ENCODE measurements at regions not wholly inside any gene's neighbourhood (a gene's known extent, or its start where the extent isn't known, plus 50 kb on each side); places are given as distances from the start of the nearest gene placed in this dataset.

DNA sequence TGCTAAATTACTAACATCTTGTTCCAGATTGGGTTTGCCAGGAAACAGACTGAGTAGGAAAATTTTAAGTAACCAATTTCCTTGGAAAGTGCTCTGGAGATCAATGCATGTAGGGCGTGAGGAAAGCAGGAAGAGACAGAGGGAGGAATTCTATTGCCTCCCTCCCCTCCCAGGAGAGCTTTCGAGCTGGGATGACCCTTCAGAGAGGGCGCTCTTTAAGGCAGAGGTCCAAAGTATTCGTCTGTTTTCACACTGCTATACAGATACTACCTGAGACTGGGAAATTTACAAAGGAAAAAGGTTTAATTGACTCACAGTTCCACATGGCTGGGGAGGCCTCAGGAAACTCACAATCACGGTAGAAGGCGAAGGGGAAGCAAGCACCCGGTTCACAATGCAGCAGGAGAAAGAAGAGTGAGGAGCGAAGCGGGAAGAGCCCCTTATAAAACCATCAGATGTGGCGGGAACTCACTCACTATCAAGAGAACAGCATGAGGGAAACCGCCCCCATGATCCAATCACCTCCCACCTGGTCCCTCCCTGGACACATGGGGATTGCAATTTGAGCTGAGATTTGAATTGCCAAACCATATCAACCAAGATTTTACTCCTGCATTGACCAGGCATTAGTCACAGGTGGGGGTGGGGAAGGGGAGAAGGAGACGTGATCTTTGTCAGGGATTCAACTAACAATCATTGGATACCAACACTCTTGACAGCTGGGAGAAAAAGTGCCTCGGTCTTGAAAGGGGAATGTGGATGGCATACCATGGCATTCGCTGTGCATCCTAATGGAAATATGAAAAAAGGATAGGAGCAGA, 63.8 kb downstream of the SLITRK2 start:
- H3K9ac ChIP-seq, result no peak overlapping the region

DNA sequence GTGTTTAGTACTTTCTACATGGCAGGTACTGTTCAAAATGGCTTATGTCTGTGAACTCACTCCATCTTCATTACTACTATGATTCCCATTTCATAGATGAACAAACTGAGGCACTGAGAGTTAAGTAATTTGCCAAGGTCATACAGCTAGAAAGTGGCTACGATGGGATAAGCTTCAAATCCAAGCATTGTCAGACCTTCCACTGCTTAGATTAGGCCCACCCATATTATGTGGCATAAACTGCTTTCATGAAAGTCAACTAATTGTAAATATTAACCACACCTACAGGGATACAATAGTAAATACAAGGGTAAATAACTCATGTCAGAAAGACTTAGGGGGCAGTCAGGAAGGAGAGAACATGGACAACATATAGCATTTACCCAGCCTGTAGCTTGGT, 68.8 kb downstream of the SLITRK2 start:
- H3K36me3 ChIP-seq (ENCODE audit: insufficient read depth), result no peaks in the 10 kb centered on the region
- no peak overlapping the region for H3K4me2 ChIP-seq
- H2AFZ ChIP-seq (ENCODE audit: low read depth), result no peak overlapping the region
- no peaks in the 10 kb centered on the region for H3K4me1 ChIP-seq (ENCODE audit: low read depth, poor library complexity, severe bottlenecking)
- H3K9ac ChIP-seq, result no peak overlapping the region
- no peaks in the 10 kb centered on the region for H4K20me1 ChIP-seq (ENCODE audit: insufficient read depth)
- no peak overlapping the region for H3K4me3 ChIP-seq (IDR thresholded peaks at IDR 0.05; ENCODE audit: insufficient read depth, low read depth, low read length)
- H3K27ac ChIP-seq, result no peak overlapping the region
- TF ChIP-seq, protein P1, sequence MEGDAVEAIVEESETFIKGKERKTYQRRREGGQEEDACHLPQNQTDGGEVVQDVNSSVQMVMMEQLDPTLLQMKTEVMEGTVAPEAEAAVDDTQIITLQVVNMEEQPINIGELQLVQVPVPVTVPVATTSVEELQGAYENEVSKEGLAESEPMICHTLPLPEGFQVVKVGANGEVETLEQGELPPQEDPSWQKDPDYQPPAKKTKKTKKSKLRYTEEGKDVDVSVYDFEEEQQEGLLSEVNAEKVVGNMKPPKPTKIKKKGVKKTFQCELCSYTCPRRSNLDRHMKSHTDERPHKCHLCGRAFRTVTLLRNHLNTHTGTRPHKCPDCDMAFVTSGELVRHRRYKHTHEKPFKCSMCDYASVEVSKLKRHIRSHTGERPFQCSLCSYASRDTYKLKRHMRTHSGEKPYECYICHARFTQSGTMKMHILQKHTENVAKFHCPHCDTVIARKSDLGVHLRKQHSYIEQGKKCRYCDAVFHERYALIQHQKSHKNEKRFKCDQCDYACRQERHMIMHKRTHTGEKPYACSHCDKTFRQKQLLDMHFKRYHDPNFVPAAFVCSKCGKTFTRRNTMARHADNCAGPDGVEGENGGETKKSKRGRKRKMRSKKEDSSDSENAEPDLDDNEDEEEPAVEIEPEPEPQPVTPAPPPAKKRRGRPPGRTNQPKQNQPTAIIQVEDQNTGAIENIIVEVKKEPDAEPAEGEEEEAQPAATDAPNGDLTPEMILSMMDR (conservative IDR thresholded peaks at IDR 0.05; ENCODE audit: low read depth, low read length), result no peak
- no peaks in the 10 kb centered on the region for H3K79me2 ChIP-seq (ENCODE audit: insufficient read depth, low read depth)
- H3K27me3 ChIP-seq (ENCODE audit: insufficient read depth, low read depth), result no peaks in the 10 kb centered on the region

More for the DNA sequence above, 63.8 kb downstream of the SLITRK2 start:
- H3K4me3 ChIP-seq (IDR thresholded peaks at IDR 0.05; ENCODE audit: insufficient read depth, low read depth, low read length), result no peak overlapping the region
- H3K27me3 ChIP-seq (ENCODE audit: insufficient read depth, low read depth), result no peaks in the 10 kb centered on the region
- TF ChIP-seq, protein P1 (conservative IDR thresholded peaks at IDR 0.05; ENCODE audit: low read depth, low read length), result no peak
- H3K27ac ChIP-seq, result no peak overlapping the region
- H4K20me1 ChIP-seq (ENCODE audit: insufficient read depth), result no peaks in the 10 kb centered on the region
- no peaks in the 10 kb centered on the region for H3K79me2 ChIP-seq (ENCODE audit: insufficient read depth, low read depth)
- H3K4me2 ChIP-seq, result no peak overlapping the region
- H3K36me3 ChIP-seq (ENCODE audit: insufficient read depth), result no peaks in the 10 kb centered on the region
- H2AFZ ChIP-seq (ENCODE audit: low read depth), result no peak overlapping the region
- H3K4me1 ChIP-seq (ENCODE audit: low read depth, poor library complexity, severe bottlenecking), result no peaks in the 10 kb centered on the region

DNA sequence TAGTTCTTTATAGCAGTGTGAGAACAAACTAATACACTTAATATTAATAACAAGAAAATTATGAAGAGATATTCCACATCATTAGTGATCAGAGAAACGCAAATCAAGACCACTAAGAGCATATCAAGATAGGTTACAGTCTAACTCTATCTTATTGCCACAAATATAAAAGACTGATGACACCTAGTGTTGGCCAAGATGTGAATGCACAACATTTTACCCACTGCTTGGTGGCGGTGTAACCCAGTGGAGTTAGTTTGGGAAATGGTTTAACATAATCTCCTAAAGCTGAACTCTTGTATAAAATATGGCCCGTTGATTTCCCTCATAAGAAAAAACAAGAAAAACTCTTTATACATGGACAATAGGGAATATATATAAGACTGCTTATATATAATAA, 92.4 kb downstream of the SLITRK2 start:
- Histone ChIP-seq H3K27ac (no peak overlapping the region), H3K36me3 (ENCODE audit: insufficient read depth) (no peaks in the 10 kb centered on the region), H3K4me2 (no peak overlapping the region), H4K20me1 (ENCODE audit: insufficient read depth) (no peaks in the 10 kb centered on the region), H3K4me1 (ENCODE audit: low read depth, poor library complexity, severe bottlenecking) (no peaks in the 10 kb centered on the region), H3K27me3 (ENCODE audit: insufficient read depth, low read depth) (no peaks in the 10 kb centered on the region), H3K9ac (no peak overlapping the region), H3K79me2 (ENCODE audit: insufficient read depth, low read depth) (no peaks in the 10 kb centered on the region), H2AFZ (ENCODE audit: low read depth) (no peak overlapping the region), H3K4me3 (IDR thresholded peaks at IDR 0.05; ENCODE audit: insufficient read depth, low read depth, low read length) (no peak overlapping the region)
- TF ChIP-seq, protein P1 (conservative IDR thresholded peaks at IDR 0.05; ENCODE audit: low read depth, low read length), result no peak

DNA sequence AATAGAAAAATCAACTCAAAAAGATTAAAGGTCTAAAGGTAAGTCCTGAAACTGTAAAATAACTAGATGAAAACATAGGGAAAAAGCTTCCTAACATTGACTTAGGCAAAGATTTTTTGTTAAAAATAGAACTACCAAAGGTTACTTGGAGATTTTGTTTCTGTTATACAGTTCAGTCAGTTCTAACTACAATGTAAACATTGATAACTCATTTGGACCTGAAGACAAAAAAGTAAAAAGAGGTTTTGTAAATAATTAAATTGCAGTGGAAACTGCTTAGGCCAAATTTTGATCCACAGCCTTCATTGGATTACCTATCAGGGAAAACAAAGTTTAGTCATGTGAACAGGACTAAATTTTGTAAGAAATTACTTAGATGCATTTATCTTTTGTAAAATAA, 101.8 kb downstream of the SLITRK2 start:
- Histone ChIP-seq H2AFZ (ENCODE audit: low read depth) (no peak overlapping the region), H3K36me3 (ENCODE audit: insufficient read depth) (no peaks in the 10 kb centered on the region), H3K4me2 (no peak overlapping the region), H3K9ac (no peak overlapping the region), H3K4me1 (ENCODE audit: low read depth, poor library complexity, severe bottlenecking) (no peaks in the 10 kb centered on the region), H4K20me1 (ENCODE audit: insufficient read depth) (no peaks in the 10 kb centered on the region), H3K27me3 (ENCODE audit: insufficient read depth, low read depth) (no peaks in the 10 kb centered on the region), H3K79me2 (ENCODE audit: insufficient read depth, low read depth) (no peaks in the 10 kb centered on the region), H3K4me3 (IDR thresholded peaks at IDR 0.05; ENCODE audit: insufficient read depth, low read depth, low read length) (no peak overlapping the region), H3K27ac (no peak overlapping the region)
- TF ChIP-seq, protein P1 (conservative IDR thresholded peaks at IDR 0.05; ENCODE audit: low read depth, low read length), result no peak
